GM12875 (cell line): ENCODE measurements at regions not wholly inside any gene's neighbourhood (a gene's known extent, or its start where the extent isn't known, plus 50 kb on each side); places are given as distances from the start of the nearest gene placed in this dataset.

Experiments used
- H3K4me3 ChIP-seq: one replicate; pipeline ENCODE4 v1.5.1; 2011; ENCODE audit warnings: low read depth, low read length, control low read depth
- CTCF ChIP-seq: IDR thresholded peaks from 2 replicates; pipeline ENCODE4 v1.5.1; 2011; ENCODE audit warnings: low read depth, mild to moderate bottlenecking, control low read depth, inconsistent platforms, low read length, moderate library complexity, borderline replicate concordance; ENCODE audit not compliant: insufficient read depth

- no peak for TF ChIP-seq CTCF
- no peak overlapping the region for H3K4me3 ChIP-seq
These were observed 402.7 kb upstream of the ZNF608 start for GRCh38 chr5:125149110-125149509.

GRCh38 chr5:125149527-125149926 is 403.1 kb upstream of the ZNF608 start:
- no peak overlapping the region for H3K4me3 ChIP-seq
- no peak for TF ChIP-seq CTCF

GRCh38 chr5:125150041-125150669 is 403.7 kb upstream of the ZNF608 start:
- no peak for TF ChIP-seq CTCF
- no peak overlapping the region for H3K4me3 ChIP-seq

- H3K4me3 ChIP-seq: no peak overlapping the region
These were observed 404.9 kb upstream of the ZNF608 start for GRCh38 chr5:125151150-125151900.

GRCh38 chr5:125152044-125152443 is 405.6 kb upstream of the ZNF608 start:
- no peak for TF ChIP-seq CTCF
- H3K4me3 ChIP-seq: no peak overlapping the region

More at GRCh38 chr5:125151150-125151900, 404.9 kb upstream of the ZNF608 start:
- no peak for TF ChIP-seq CTCF

- no peak for TF ChIP-seq CTCF
- no peak overlapping the region for H3K4me3 ChIP-seq
These were observed 406.2 kb upstream of the ZNF608 start for GRCh38 chr5:125152461-125153189.
